ENCODE measurements at regions not wholly inside any gene's neighbourhood (a gene's known extent, or its start where the extent isn't known, plus 50 kb on each side); places are given as distances from the start of the nearest gene placed in this dataset.

DNA sequence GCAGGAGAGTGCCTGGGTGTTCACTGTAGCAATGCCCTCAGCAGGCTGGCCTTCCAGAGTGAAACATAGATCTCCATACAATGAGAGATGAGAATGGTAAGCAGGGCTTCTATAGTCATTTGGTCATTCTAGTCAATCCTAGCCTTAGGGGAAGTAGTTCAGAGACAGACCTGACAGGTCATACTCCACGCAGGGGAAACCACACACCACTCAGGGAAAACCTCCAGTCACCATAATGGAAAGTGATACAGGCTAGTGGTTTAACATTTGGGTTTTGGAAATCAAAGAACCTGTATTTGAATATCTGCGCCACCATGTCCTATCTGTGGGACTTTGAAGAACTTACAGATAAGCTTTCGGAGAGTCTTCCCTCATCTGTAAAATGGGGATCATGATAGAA, 425.7 kb upstream of the PPP2R3A start:
- Histone ChIP-seq H3K9me3 (replicated peaks in 1 of 2; ENCODE audit: control insufficient read depth in 1 of 2, insufficient read depth in 1 of 2, low read length in 2 of 2) (no peaks in the 10 kb centered on the region), H3K4me1 (ENCODE audit: control insufficient read depth in 1 of 2, insufficient read depth in 2 of 2, low read length in 2 of 2) (no peaks in the 10 kb centered on the region), H2AFZ (ENCODE audit: insufficient read depth, low read depth, low read length, poor library complexity, severe bottlenecking) (no peak overlapping the region), H3K79me2 (ENCODE audit: insufficient read depth, low read length) (no peaks in the 10 kb centered on the region), H3K4me2 (replicated peaks; ENCODE audit: extremely low read depth, low read length, poor library complexity, severe bottlenecking) (no peak overlapping the region), H3K36me3 (replicated peaks in 1 of 2; ENCODE audit: control insufficient read depth in 1 of 2, insufficient read depth in 2 of 2, low read length in 2 of 2) (no peaks in the 10 kb centered on the region), H3K27me3 (ENCODE audit: control insufficient read depth in 2 of 2, insufficient read depth in 2 of 2, low read length in 2 of 2) (no peaks in the 10 kb centered on the region), H3K4me3 (replicated peaks in 1 of 3; ENCODE audit: low read depth in 2 of 3, low read length in 3 of 3) (no peak overlapping the region), H4K20me1 (ENCODE audit: insufficient read depth, low read length) (no peaks in the 10 kb centered on the region), H3K9ac (ENCODE audit: insufficient read depth, low read length, poor library complexity, severe bottlenecking) (no peak overlapping the region), H3K27ac (ENCODE audit: low read depth in 1 of 2, low read length in 2 of 2) (no peak overlapping the region)
- WGBS (ENCODE audit: insufficient coverage), result 67% methylated on average over 1 of the region's 3 CpGs
- H3K27ac Mint-ChIP-seq, result no peak overlapping the region
- H3K4me1 Mint-ChIP-seq, result no peaks in the 10 kb centered on the region
- no peaks in the 10 kb centered on the region for H3K36me3 Mint-ChIP-seq
- no peaks in the 10 kb centered on the region for H3K27me3 Mint-ChIP-seq (ENCODE audit: low read depth in 3 of 3)
- DNase-seq, result no peak
- H3K4me3 Mint-ChIP-seq, result no peak overlapping the region
- intact Hi-C loops (cut with micrococcal nuclease), result no loop called here
- H3K9me3 Mint-ChIP-seq, result peaks cover 0 to 11% (median 2%) of the 10 kb centered on the region in 7 donors
- no peak for TF ChIP-seq CTCF (IDR thresholded peaks at IDR 0.05)

- H3K36me3 ChIP-seq (replicated peaks in 1 of 2; ENCODE audit: control insufficient read depth in 1 of 2, insufficient read depth in 2 of 2, low read length in 2 of 2), result no peaks in the 10 kb centered on the region
- no peaks in the 10 kb centered on the region for H3K4me1 Mint-ChIP-seq
- H3K79me2 ChIP-seq (ENCODE audit: insufficient read depth, low read length), result no peaks in the 10 kb centered on the region
- no peak overlapping the region for H2AFZ ChIP-seq (ENCODE audit: insufficient read depth, low read depth, low read length, poor library complexity, severe bottlenecking)
- H4K20me1 ChIP-seq (ENCODE audit: insufficient read depth, low read length), result no peaks in the 10 kb centered on the region
- no peak overlapping the region for H3K4me2 ChIP-seq (replicated peaks; ENCODE audit: extremely low read depth, low read length, poor library complexity, severe bottlenecking)
- DNase-seq, result no peak
- H3K27me3 ChIP-seq (ENCODE audit: control insufficient read depth in 2 of 2, insufficient read depth in 2 of 2, low read length in 2 of 2), result no peaks in the 10 kb centered on the region
- peaks cover 0 to 11% (median 4%) of the 10 kb centered on the region in 7 donors for H3K9me3 Mint-ChIP-seq
- peaks cover 0 to 1% (median 0%) of the 10 kb centered on the region in 3 donors for H3K27me3 Mint-ChIP-seq (ENCODE audit: low read depth in 3 of 3)
- H3K27ac ChIP-seq (ENCODE audit: low read depth in 1 of 2, low read length in 2 of 2), result no peak overlapping the region
- H3K9ac ChIP-seq (ENCODE audit: insufficient read depth, low read length, poor library complexity, severe bottlenecking), result no peak overlapping the region
- H3K4me1 ChIP-seq (ENCODE audit: control insufficient read depth in 1 of 2, insufficient read depth in 2 of 2, low read length in 2 of 2), result no peaks in the 10 kb centered on the region
- H3K4me3 Mint-ChIP-seq, result no peak overlapping the region
- intact Hi-C loops (cut with micrococcal nuclease), result no loop called here
- H3K9me3 ChIP-seq (replicated peaks in 1 of 2; ENCODE audit: control insufficient read depth in 1 of 2, insufficient read depth in 1 of 2, low read length in 2 of 2), result no peaks in the 10 kb centered on the region
- no peaks in the 10 kb centered on the region for H3K36me3 Mint-ChIP-seq
- no peak overlapping the region for H3K4me3 ChIP-seq (replicated peaks in 1 of 3; ENCODE audit: low read depth in 2 of 3, low read length in 3 of 3)
- no CpG with 5 or more reads among the region's 4 CpGs for WGBS (ENCODE audit: insufficient coverage)
- no peak overlapping the region for H3K27ac Mint-ChIP-seq
- no peak for TF ChIP-seq CTCF (IDR thresholded peaks at IDR 0.05)
Observed at GRCh38 chr3:135549928-135550494, 415.5 kb upstream of the PPP2R3A start.
